ENCODE measurements at regions not wholly inside any gene's neighbourhood (a gene's known extent, or its start where the extent isn't known, plus 50 kb on each side); places are given as distances from the start of the nearest gene placed in this dataset.

DNA sequence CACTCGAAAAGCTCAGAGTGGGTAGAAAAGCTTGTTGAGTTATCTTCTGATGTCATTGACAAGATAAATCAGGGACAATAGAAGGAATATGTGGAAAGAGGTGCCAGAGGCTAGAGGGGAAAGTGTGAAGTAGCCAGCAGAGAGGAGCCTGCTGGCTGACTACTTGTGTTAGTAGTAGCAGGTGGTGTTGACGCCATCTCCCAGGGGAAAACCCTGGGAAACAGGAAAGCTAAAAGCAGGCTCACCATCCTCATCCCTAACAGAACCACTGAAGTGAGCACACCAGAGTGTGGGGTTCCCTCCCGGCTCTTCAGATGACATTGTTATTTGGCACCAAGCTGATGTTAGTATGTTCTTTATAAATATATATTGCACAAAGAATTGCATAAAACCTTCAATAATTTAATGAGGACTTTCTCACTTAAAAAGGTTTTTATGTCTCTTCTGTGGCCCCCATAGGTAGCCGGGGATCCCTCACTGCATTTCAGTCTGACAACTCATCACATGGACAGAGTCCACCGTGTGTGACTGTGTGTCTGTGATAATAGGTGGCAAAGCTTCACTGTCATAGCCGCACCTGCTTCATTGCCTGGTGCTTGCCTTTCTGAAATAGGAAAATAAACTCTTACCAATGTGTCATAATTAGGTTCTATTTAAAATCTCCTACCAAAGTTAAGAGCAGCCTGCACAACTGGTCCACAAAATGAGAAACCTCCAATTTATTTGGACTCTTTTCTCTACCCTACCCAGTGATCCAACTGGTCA is 63.2 kb upstream of the TOP3B start:
- Histone ChIP-seq H3K27ac (no peak overlapping the region), H3K36me3 (replicated peaks) (no peaks in the 10 kb centered on the region), H3K4me3 (ENCODE audit: low read depth, low read length) (no peak overlapping the region), H3K27me3 (replicated peaks) (peaks cover 26% of the 10 kb centered on the region)
- in situ Hi-C loops (cut with HindIII; ENCODE audit: low pct_ligation_motif_present, low sequenced_read_pairs): no loop called here
- no peak for DNase-seq
- TF ChIP-seq, protein P1, sequence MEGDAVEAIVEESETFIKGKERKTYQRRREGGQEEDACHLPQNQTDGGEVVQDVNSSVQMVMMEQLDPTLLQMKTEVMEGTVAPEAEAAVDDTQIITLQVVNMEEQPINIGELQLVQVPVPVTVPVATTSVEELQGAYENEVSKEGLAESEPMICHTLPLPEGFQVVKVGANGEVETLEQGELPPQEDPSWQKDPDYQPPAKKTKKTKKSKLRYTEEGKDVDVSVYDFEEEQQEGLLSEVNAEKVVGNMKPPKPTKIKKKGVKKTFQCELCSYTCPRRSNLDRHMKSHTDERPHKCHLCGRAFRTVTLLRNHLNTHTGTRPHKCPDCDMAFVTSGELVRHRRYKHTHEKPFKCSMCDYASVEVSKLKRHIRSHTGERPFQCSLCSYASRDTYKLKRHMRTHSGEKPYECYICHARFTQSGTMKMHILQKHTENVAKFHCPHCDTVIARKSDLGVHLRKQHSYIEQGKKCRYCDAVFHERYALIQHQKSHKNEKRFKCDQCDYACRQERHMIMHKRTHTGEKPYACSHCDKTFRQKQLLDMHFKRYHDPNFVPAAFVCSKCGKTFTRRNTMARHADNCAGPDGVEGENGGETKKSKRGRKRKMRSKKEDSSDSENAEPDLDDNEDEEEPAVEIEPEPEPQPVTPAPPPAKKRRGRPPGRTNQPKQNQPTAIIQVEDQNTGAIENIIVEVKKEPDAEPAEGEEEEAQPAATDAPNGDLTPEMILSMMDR (IDR thresholded peaks at IDR 0.05; ENCODE audit: low read depth, low read length, missing control alignments): no peak

DNA sequence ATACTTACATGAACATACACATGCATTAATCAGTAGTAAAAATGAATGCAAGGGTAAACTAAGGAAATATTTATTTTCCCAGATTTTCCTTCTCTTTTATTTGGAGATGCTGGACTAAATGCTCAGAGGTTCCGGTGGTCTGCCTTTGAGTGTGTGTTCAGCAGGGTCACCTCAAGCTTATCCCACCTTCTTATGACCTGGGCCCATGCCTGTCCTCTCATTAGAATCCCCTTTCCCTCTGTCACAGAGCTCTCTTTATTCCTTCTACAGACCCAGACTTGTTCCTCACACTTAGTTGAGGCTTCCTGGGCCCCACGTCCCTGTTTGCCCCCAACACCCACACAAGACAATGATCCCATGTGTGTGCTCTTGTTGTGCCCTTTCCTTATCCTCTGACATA is 61.6 kb upstream of the TOP3B start:
- TF ChIP-seq, protein P1 (IDR thresholded peaks at IDR 0.05; ENCODE audit: low read depth, low read length, missing control alignments): no peak
- Histone ChIP-seq H3K4me3 (ENCODE audit: low read depth, low read length) (no peak overlapping the region), H3K27ac (no peak overlapping the region), H3K36me3 (replicated peaks) (no peaks in the 10 kb centered on the region), H3K27me3 (replicated peaks) (peaks cover 24% of the 10 kb centered on the region)
- DNase-seq: no peak
- in situ Hi-C loops (cut with HindIII; ENCODE audit: low pct_ligation_motif_present, low sequenced_read_pairs): no loop called here

DNA sequence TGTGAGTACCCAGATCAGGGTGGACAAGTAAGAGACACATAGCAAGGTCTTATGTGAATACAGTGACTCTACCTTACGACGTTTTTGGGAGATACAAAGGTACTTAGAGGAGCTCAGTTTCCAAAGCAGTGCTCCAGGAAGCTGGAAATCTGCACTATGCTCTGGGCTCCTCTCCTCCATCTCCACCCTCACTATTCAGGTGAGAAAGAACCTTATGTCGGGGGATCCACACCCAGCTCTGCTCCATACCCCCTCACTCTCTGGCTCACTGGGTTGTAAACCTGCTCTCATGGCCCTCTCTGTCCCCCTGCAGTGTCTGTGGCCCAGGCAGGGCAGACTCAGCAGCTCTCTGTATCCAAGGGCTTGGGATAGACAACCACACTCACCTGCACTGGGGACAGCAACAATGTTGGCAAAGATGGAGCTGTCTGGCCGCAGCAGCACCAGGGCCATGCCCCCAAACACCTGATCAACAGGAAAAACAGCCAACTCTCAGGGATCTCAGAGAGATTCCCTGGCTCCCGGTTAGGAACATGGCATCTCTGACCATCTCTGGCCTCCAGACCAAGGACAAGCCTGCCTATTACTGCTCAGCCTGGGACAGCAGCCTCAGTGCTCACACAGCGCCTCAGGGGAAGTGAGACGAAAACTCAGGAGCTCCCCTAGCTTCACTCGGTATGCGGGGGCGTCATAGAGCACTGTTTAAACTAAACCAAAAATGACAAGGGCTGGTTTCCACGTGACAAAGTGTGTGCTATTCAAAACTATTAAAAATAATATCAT is 60.9 kb upstream of the TOP3B start:
- in situ Hi-C loops (cut with HindIII; ENCODE audit: low pct_ligation_motif_present, low sequenced_read_pairs): no loop called here
- H3K27ac ChIP-seq: no peak overlapping the region
- TF ChIP-seq, protein P1 (IDR thresholded peaks at IDR 0.05; ENCODE audit: low read depth, low read length, missing control alignments): no peak
- DNase-seq: no peak
- no peak overlapping the region for H3K4me3 ChIP-seq (ENCODE audit: low read depth, low read length)
- H3K36me3 ChIP-seq (replicated peaks): no peaks in the 10 kb centered on the region
- H3K27me3 ChIP-seq (replicated peaks): peaks cover 22% of the 10 kb centered on the region

DNA sequence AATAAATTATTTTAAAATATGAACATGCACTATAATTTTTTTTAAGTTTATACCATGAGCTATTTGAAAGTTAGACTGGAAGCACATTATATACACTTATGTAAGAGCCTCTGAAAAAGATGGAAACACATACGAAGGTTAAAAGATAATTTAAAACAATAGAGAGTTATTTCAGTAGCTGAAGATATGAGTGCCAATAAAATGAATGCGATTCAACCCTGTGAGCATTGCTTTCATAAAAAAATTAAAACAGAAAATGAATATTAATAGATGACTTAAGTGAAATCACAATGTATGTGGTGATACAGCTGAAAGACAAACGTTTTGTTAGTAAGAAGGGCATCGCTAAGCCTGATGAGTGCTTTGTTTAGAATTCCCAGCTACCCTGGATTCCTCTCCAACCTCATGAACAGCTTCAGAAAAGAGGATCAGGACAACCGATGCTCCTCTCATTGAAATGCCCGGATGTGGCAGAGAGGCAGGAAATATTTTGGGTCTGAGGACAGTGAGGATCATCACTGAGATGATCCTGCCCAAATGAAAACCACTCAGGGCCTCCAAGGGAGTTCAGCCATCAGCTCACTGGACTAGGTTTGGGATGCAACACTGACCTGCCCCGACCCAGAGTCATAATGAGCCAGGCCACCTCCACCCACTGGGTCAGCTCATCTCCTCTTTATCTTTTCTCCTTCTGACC is 60.2 kb upstream of the TOP3B start:
- Histone ChIP-seq H3K4me3 (ENCODE audit: low read depth, low read length) (no peak overlapping the region), H3K36me3 (replicated peaks) (no peaks in the 10 kb centered on the region), H3K27me3 (replicated peaks) (peaks cover 20% of the 10 kb centered on the region), H3K27ac (no peak overlapping the region)
- TF ChIP-seq, protein P1 (IDR thresholded peaks at IDR 0.05; ENCODE audit: low read depth, low read length, missing control alignments): no peak
- in situ Hi-C loops (cut with HindIII; ENCODE audit: low pct_ligation_motif_present, low sequenced_read_pairs): no loop called here
- no peak for DNase-seq

DNA sequence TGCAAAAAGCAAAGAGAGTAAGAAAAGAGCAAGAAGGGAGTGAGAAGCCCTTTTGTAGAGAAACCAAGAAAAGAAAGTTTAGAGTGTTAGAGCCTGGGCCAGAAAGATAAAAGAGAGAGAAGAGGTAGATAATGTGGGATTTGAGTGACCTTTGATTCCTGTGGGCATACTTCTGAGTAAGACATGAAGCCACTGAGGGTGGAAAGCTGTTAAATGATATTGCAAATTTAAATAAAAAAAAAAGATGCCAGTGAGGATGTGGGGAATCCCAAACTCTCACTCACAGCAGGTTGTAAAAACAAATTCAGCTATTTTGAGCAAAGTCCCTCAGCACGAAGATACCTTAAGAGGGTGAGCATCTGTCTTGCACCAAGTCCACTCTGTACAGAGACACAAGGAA is 59.4 kb upstream of the TOP3B start:
- Histone ChIP-seq H3K27me3 (replicated peaks) (peaks cover 13% of the 10 kb centered on the region), H3K27ac (no peak overlapping the region), H3K4me3 (ENCODE audit: low read depth, low read length) (no peak overlapping the region), H3K36me3 (replicated peaks) (no peaks in the 10 kb centered on the region)
- DNase-seq: no peak
- TF ChIP-seq, protein P1 (IDR thresholded peaks at IDR 0.05; ENCODE audit: low read depth, low read length, missing control alignments): no peak
- in situ Hi-C loops (cut with HindIII; ENCODE audit: low pct_ligation_motif_present, low sequenced_read_pairs): no loop called here

Measured in brain microvascular endothelial cell (primary cell).